Left lung (tissue), 4 donors: ENCODE measurements at regions not wholly inside any gene's neighbourhood (a gene's known extent, or its start where the extent isn't known, plus 50 kb on each side); places are given as distances from the start of the nearest gene placed in this dataset.

Source experiments
- ATAC-seq: fragments of 200-7000 bp; cut with Tn5 transposase; one replicate; pipeline ENCODE4 v1.9.1; 2020; ENCODE audit warnings: moderate library complexity
- DNase-seq, 4 donors: peaks; one replicate each; pipeline ENCODE4 v3.0.0-alpha.2; 2013 to 2020
- H3K27ac ChIP-seq, 2 donors: fragments of 200-600 bp; sonication (generic) in 1 of 2; one replicate each; pipeline versions ENCODE4 v1.5.0 to v1.8.0; 2020 to 2021
- H3K27me3 ChIP-seq, 2 donors: fragments of 200-600 bp; sonication (generic) in 1 of 2; one replicate each; pipeline versions ENCODE4 v1.5.0 to v1.8.0; 2020 to 2021
- H3K36me3 ChIP-seq, 2 donors: fragments of 200-600 bp; sonication (generic) in 1 of 2; one replicate each; pipeline versions ENCODE4 v1.5.0 to v1.8.0; 2020 to 2021
- H3K4me1 ChIP-seq, 2 donors: fragments of 200-600 bp; one replicate each; pipeline ENCODE4 v1.8.0; 2021
- H3K4me3 ChIP-seq, 2 donors: fragments of 200-600 bp; sonication (generic) in 1 of 2; one replicate each; pipeline versions ENCODE4 v1.5.0 to v1.8.0; 2020 to 2021; ENCODE audit warnings: mild to moderate bottlenecking in 1 of 2
- H3K9me3 ChIP-seq, 2 donors: fragments of 200-600 bp; sonication (generic) in 1 of 2; one replicate each; pipeline versions ENCODE4 v1.5.0 to v1.8.0; 2020 to 2021
- CTCF ChIP-seq, 2 donors: fragments of 200-600 bp; sonication (generic) in 1 of 2; IDR thresholded peaks; one replicate each; pipeline versions ENCODE4 v1.5.0 to v1.8.0; 2021; ENCODE audit warnings: antibody characterized with exemption in 2 of 2
- intact Hi-C, 2 donors: fragments of 100-400 bp; cut with DNase I; formaldehyde crosslinking; loops; one replicate each; pipeline versions ENCODE4 v1.11.2 to v1.14.2; 2022
- donor health status: DM: no; HTN: yes; CAD: no.
- donor health status: DM: no; HTN: no; CAD: no.

- Histone ChIP-seq H3K36me3 (no peaks in the 10 kb centered on the region), H3K27ac (no peak overlapping the region), H3K9me3 (no peaks in the 10 kb centered on the region), H3K27me3 (no peaks in the 10 kb centered on the region), H3K4me1 (no peaks in the 10 kb centered on the region), H3K4me3 (no peak overlapping the region)
- DNase-seq: no peak
- intact Hi-C loops: no loop called here
- TF ChIP-seq CTCF (IDR thresholded peaks at IDR 0.05): no peak
- ATAC-seq: no peak
Observed at GRCh38 chr12:66733321-66733720, 54.4 kb upstream of the GRIP1 start.

GRCh38 chr12:66733839-66734238 lies 55.0 kb upstream of the GRIP1 start:
- ATAC-seq: no peak
- intact Hi-C loops: no loop called here

GRCh38 chr12:66735275-66735674 lies 56.4 kb upstream of the GRIP1 start:
- ATAC-seq: no peak
- no peak overlapping the region for H3K27ac ChIP-seq
- no peaks in the 10 kb centered on the region for H3K36me3 ChIP-seq
- TF ChIP-seq CTCF (IDR thresholded peaks at IDR 0.05): no peak
- no peak overlapping the region for H3K4me3 ChIP-seq
- no peaks in the 10 kb centered on the region for H3K4me1 ChIP-seq
- no peaks in the 10 kb centered on the region for H3K27me3 ChIP-seq
- no peak for DNase-seq
- H3K9me3 ChIP-seq: no peaks in the 10 kb centered on the region
- intact Hi-C loops: no loop called here

More at GRCh38 chr12:66733839-66734238, 55.0 kb upstream of the GRIP1 start:
- no peaks in the 10 kb centered on the region for H3K4me1 ChIP-seq
- no peak for TF ChIP-seq CTCF (IDR thresholded peaks at IDR 0.05)
- no peaks in the 10 kb centered on the region for H3K9me3 ChIP-seq
- H3K27me3 ChIP-seq: no peaks in the 10 kb centered on the region
- no peaks in the 10 kb centered on the region for H3K36me3 ChIP-seq
- DNase-seq: no peak
- H3K4me3 ChIP-seq: no peak overlapping the region
- no peak overlapping the region for H3K27ac ChIP-seq

GRCh38 chr12:66736931-66737330 lies 58.1 kb upstream of the GRIP1 start:
- no peak for TF ChIP-seq CTCF (IDR thresholded peaks at IDR 0.05)
- H3K9me3 ChIP-seq: no peaks in the 10 kb centered on the region
- intact Hi-C loops: no loop called here

GRCh38 chr12:66739266-66739665 lies 60.4 kb upstream of the GRIP1 start:
- no peaks in the 10 kb centered on the region for H3K27me3 ChIP-seq
- TF ChIP-seq CTCF (IDR thresholded peaks at IDR 0.05): no peak
- H3K4me3 ChIP-seq: no peak overlapping the region
- no peaks in the 10 kb centered on the region for H3K9me3 ChIP-seq
- no peak overlapping the region for H3K27ac ChIP-seq
- ATAC-seq (no peak), DNase-seq (no peak)
- H3K36me3 ChIP-seq: no peaks in the 10 kb centered on the region
- intact Hi-C loops: no loop called here
- H3K4me1 ChIP-seq: no peaks in the 10 kb centered on the region

More at GRCh38 chr12:66736931-66737330, 58.1 kb upstream of the GRIP1 start:
- no peak for ATAC-seq
- no peaks in the 10 kb centered on the region for H3K4me1 ChIP-seq
- no peak for DNase-seq
- no peak overlapping the region for H3K4me3 ChIP-seq
- no peaks in the 10 kb centered on the region for H3K36me3 ChIP-seq
- no peak overlapping the region for H3K27ac ChIP-seq
- H3K27me3 ChIP-seq: no peaks in the 10 kb centered on the region
